Left forelimb (tissue), 1 donor: ENCODE measurements at regions not wholly inside any gene's neighbourhood (a gene's known extent, or its start where the extent isn't known, plus 50 kb on each side); places are given as distances from the start of the nearest gene placed in this dataset.

Source experiments
- DNase-seq: peaks from one replicate; pipeline ENCODE4 v3.0.0-alpha.2; 2018; ENCODE audit warnings: low spot score

DNA sequence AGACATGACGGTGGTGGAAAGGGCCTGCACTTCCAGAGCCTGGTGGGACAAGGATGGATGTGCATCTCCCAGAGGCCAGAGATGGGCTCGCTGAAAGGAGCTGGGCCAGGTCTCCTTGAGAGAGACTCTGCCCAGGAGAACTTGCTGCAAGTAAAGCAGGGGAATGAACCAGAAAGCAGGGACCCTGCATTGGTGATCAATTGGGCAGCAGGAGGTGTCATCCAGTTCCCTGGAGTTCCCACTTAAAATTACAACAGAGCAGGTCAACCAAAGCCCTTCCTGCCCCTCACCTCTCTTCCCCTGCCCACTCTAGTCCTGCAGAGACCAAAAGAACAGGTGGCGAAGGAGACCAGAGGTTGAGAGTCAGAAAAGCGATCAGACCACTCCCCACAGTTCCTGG, 69.7 kb upstream of the CAB39 start:
- DNase-seq = no peak

DNA sequence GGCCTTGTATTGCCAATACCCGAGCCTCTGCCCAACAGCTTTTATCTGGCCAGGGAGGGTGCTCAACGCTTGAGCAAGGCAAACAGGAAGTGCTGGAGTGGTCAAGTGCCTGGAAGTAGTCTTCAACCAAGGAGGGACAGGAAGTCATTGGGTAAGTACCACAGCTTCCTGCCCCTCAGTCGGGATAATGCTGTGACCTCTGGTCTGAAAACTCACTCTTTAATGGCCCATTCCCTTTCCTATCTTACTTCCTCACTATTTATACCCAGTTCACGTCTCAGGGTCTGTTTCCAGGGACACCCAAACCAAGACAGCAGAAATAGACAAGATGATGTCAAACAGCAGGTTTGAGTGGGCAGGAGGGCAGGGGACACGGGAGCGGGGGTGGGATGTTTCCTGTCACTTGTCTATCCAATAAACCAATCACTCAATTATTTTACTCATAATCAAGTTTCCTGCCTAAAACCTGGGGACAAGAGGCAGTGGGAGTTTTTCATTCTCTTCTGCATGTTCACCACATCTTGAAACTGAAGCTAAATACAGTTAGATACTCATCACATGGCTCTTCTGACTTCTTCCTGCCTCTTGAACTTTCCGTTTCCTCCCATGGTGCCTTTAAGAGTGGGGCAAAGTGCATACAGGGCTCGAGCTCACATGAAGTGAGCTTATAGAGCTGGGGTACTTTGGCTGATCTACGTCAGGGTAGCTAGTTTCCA, 68.9 kb upstream of the CAB39 start:
- peak; percentile 18 for DNase-seq

GRCh38 chr2:230644356-230644935, 68.2 kb upstream of the CAB39 start:
- no peak for DNase-seq

DNA sequence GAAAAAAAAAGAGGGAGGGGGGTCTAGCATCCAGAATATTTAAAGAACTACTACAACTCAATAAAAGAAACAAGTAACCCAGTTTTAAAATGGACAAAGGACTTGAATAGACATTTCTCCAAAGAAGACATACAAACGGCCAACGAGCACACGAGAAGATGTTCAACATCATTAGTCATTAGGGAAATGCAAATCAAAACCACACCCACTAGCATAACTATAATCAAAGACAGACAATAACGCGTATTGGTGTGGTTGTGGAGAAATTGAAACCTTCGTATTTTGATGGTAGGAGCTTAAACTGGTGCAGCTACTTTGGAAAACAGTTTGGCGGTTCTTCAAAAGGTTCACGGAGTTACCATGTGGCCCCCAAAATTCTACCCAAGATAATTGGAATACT, 64.3 kb upstream of the CAB39 start:
- no peak for DNase-seq

- no peak for DNase-seq
Measured at GRCh38 chr2:230650585-230651137, 62.0 kb upstream of the CAB39 start.

DNA sequence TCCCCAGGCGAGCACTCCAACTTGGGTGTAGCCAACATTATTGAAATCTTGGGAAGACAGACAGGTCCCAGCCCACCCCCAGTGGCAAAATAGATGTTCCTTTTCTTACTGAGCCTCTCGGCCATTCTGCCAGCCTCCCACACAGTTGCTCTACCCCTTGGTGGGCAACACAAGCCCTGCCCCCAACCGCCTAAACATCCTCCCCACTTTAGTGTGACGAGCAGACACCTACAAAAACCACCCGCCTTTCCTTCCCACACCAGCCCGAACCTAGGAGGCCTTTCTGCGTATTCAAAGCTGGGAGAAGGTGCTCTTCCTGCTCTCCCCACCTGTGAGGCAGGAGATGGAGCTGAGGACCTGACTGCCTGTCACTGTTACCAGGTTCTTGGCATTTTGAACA, 58.6 kb upstream of the CAB39 start:
- DNase-seq = no peak

GRCh38 chr2:230657462-230657861, 55.2 kb upstream of the CAB39 start:
- no peak for DNase-seq

GRCh38 chr2:230657906-230658305, 54.7 kb upstream of the CAB39 start:
- DNase-seq = no peak

GRCh38 chr2:230658577-230658876, 54.1 kb upstream of the CAB39 start:
- no peak for DNase-seq

DNA sequence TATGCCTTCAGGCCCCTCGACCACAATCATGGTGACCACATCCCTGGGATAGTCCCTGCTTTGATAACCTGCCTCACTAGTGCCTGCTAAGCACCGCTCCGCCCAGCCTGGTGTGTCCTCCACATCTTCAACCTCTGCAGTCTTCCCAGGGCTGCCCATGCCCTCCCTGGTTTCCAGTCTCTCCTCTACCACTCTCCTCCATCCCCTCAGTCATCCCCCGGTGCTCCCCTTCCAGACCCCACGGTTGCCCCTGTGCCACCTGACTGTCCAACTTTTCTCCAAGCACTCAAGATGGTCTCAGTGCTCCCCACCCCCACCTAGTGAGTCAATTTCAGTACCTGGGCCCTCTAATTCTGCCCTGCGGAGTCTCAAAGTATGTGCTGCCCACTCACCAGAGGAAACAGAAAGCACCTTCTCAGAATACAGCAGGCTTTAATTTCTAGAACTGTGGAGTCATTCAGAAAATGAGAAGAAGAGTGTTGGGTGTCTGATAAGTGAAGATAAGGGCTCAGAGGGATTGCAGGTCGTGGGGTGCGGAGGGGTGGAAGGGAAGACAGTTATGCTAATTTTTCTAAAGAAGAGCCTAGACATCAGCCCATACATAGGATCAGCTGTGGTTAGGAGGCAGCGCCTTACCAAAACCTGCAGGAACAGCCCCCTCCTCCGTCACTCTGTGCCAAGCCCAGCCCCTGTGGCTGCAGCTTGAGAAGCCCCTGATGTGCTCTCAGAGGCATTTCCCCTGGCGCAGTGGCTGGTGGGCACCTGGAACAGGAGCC, 53.6 kb upstream of the CAB39 start:
- no peak for DNase-seq

DNA sequence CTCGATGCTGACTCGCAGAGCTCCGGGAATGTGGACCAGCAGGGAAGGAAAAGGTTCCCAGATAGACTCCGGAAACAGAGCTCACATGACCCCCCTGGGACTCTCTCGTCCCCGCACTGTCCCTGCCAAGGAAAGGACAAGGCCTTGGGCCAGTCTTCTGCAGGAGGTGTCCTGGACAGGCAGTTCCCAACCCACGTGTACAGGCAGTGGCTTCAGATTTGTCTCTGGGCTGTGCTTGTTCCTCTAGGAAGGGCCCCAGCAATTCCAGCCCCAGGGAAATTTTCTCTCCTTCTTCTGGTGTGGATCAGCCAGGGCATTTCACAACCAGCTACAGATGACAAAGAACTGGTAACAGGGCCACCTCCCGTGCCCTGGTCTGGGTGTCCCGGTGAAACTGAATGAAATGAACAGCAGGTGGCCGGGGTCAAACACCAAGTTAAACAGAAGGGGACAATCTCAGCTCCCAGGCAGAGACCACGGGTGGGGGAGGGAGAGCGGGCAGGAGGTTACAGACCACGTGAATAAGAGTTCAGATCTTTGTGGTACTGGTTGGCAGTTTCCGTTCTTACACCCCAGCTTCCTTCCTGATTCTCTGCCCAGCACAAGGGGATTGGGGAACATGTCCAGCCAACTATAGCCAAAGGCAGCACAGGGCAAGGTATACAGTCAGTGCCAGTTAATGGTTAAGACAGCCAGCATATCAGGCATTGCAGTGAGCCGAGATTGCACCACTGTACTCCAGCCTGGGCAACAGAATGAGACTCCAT, 52.2 kb upstream of the CAB39 start:
- DNase-seq = no peak

- DNase-seq = no peak
Measured at GRCh38 chr2:230661072-230661957, 51.3 kb upstream of the CAB39 start.
